HK-2 (cell line): ENCODE measurements at regions not wholly inside any gene's neighbourhood (a gene's known extent, or its start where the extent isn't known, plus 50 kb on each side); places are given as distances from the start of the nearest gene placed in this dataset.

ENCODE experiments used
- DNase-seq: peaks from one replicate; pipeline ENCODE4 v3.0.0-alpha.2; 2018; ENCODE audit not compliant: unreplicated experiment

DNA sequence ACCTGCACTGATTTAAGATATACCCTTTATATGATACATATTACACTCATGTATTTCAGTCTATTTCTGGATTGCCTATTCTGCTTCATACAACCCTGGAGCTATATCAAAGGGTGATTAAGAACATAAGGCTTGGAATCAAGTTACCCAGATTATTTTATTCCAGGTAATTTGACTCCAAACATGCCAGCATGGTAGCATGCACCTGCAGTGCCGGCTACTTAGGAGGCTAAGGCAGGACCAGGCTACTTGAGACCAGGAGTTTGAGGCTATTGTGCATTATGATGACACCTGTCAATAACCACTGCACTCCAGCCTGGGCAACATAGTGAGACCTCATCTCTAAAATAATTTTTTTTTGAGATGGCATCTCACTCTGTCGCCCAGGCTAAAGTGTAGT is 50.4 kb upstream of the NEO1 start:
- no peak for DNase-seq

DNA sequence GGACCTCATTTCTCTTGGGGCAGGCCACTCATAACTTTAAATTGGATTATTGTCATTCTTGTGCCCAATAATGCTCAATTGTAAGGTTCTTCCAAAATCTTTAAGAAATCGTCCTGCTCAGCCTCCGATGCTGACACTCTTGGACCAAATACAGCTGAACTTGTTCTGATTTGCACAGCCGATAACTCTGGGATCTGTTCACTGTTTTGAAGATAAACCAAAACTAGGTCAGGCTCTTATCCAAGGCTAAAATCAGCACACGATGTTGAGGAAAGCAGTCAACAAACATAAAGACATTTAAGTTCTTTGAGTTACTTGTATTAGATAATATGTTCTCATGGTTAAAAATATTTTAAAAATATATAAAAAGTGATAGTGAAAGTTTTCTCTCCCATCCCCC is 52.0 kb upstream of the NEO1 start:
- no peak for DNase-seq

GRCh38 chr15:72999586-72999985 is 52.7 kb upstream of the NEO1 start:
- DNase-seq, result no peak

DNA sequence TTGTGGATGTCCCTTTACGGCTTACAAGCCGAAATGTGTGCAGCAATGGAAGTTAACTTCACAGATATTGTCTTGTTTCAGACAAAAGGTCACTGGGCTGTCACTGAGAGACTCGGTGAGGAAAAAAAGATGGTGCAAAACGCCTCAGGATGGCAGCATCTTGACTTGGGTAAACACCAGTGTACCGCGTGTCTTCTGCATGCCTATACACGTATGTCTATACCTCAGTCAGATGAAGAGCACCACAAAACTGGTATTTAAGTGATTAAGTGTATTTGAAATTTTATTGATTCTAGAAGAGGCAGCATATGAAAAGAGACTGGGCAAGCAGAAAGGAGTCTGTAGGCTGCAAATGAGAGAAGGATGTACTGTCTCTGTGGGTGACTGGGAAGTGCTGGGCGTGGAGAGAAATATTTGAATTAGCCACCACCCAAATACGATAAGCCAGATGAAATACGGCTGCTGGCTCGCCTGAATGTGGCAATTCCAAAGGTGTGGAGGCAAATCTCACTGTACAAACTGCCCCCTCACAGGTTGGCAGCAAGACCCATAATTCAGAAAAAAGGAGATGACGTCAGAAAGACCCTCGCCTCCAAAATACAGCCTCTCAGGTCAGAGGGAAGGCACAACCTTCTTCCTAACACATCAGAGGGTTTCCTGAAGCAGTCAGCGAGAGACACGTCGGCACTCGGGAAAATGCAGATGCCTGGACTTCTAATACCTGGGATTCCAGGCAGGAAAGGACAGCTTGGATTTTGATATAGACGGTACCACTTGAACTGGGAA is 53.4 kb upstream of the NEO1 start:
- DNase-seq, result no peak

DNA sequence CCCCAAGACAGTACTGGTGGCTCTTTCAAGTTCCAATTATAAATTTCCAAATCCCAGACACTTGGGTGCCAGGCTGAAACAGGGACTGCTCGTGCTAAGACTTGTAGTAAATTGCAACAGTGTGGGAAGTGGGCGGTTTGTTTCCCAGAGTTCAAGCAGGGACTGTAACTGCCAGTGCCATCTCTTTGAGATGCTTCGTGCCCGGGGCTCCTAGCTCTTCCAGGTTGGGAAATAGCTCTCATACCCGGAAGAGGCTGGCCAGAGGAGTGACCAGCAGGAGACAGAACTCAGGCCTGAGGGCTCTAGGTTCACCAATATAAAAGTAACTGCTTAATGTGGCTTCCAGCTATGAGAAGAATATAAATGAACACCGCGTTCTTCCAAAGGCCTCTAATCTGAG is 54.0 kb upstream of the NEO1 start:
- DNase-seq, result no peak

DNA sequence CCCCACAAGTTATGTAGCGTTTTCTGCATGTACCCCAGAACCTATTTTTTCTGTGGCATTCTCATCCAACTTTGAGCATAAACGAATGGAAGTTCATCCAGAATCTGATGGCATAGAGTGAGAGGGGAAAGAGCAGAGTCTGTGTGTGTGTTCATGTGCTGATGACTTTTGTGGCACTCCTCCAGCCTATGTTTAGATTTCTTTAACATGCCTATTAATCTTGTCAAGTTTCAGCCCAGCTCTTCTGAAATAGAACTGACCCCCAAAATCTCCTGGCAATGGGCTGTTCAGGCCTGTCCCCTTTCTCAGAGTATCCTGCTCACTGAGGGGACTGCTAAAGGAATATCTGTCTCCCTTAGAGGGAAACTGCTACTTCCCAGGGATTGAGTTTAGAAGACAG is 56.4 kb upstream of the NEO1 start:
- DNase-seq, result no peak

DNA sequence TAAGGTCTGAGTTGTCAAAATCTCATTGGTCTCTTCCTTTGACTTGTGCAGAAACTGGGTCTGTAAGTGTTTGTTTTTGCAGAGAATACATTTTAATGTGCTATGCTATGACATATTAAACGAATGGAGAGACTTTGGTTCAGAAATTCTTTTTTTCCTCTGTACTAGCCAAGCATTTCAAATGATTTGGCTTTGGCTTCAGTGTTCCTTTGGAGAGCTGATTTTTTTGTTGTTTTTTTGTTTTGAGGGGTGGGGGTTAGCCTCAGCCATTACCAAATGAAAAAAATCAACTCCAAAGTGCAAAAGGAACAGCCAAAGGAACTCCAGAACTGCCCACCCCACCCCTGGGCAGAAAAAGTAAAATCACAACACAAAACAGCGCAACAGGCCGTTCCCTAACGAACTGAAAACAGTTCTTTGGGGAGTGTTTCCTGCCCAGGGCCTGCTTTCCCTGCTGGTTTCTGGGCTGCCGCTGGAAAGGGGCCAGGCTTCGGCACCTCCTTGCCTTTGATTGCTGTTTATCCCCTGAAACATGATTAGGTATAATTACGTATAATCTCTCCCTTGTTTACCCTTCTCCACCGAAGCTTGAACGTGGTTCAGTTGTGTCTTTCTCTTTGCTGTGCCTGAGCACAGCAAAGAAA is 57.6 kb upstream of the NEO1 start:
- DNase-seq, result no peak

DNA sequence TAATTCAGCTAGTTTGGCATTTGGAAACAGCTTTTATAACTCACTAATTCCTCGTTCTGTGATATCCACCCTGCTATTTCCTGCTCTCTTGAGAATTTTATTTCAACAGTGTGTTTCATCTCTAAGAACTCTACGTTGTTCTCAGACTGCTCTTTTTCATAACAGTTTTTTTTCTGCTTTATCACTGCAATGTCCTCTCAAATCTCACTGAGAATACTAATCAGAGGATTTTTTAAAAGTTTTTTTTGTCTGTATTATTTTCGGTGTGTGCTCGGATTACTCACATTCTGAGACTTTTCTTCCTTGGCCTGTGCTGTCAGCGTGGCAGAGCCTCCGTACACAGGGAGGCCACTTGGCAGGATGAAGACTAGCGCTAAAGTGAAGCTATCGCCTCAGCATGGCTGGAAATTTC is 59.4 kb upstream of the NEO1 start:
- no peak for DNase-seq

DNA sequence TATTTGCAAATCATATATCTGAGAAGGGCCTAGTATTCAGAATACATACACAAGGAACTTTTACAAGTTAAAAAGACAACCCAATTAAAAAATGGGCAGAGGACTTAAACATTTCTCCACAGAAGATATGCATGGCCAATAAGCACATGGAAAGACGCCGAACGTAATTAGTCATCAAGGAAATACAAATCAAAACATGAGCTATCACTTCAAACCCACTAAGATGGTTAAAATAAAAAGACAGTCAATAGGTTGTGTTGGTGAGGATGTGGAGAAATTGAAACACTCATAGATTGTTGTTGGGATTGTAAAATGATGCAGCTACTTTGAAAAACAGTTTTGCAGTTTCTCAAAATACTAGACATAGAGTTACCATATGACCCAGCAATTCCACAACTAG is 61.2 kb upstream of the NEO1 start:
- DNase-seq, result no peak

DNA sequence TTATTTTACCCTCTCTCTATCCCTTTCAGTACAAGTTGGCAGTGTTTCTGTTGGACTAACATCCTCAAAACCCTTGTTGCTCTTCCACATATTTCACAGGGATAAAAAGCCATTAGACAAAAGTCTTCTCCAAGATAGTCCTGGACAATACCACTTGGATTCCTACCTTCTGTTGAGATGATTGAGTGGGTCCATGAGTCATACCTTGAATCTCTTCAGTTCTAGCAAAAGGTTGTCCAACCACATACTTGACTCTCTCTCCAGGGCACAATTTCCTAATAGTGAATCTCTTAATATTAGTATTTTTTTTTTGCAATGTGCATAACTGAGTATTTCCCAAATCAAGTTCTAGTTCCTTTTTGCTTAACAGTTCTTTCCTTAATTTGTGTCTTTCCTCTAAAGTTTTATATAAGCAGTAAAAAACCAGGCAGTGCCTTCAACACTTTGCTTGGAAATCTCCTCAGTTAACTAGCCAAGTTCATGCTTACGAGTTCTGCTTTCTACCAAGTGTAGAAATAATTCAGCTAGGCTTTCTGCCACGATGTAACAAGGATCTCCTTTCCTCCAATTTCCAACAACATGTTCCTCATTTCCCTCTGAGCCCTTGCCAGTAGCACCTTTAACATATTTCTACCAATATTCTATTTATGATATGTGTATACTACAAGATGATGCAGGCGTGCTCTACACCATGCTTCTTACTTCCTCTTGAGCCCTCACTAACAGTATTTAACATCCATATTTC is 68.3 kb upstream of the NEO1 start:
- no peak for DNase-seq

GRCh38 chr15:72982714-72983113 is 69.5 kb upstream of the NEO1 start:
- no peak for DNase-seq

DNA sequence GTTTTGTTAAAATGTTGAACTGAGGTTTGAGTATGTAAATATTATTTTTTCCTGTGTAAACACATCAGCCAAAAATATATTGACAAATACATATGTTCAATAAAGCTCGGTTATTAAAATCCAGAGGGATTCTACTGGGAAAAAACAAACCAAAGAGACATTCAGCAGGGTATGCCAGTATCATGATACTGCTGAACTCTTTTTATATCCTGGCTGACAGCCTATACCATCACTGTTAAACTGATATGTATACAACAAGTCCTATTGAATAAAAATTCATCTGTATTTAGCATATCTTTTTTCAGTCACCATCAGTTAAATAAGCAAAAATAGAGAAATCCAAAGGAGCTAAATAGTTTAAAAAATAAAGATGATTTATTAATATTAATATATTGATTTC is 71.6 kb upstream of the NEO1 start:
- no peak for DNase-seq

- DNase-seq, result no peak
Observed at GRCh38 chr15:72979791-72980190, 72.5 kb upstream of the NEO1 start.

DNA sequence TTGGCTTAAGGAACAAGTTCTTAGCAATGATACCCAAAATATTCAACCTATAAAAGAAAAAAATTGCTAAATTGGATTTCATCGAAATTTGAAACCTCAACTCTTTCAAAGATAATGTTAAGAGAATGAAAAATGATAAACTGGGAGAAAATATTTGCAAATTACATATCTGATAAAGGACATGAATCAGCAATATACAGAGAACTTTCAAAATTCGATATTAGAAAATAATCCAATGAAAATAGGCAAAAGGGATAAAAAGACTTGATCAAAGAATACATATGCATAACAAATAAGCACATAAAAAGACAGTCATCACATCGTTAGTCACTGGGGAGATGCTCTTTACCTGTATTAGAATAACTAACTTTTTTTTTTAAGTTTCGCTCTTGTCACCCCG is 73.0 kb upstream of the NEO1 start:
- DNase-seq, result no peak

DNA sequence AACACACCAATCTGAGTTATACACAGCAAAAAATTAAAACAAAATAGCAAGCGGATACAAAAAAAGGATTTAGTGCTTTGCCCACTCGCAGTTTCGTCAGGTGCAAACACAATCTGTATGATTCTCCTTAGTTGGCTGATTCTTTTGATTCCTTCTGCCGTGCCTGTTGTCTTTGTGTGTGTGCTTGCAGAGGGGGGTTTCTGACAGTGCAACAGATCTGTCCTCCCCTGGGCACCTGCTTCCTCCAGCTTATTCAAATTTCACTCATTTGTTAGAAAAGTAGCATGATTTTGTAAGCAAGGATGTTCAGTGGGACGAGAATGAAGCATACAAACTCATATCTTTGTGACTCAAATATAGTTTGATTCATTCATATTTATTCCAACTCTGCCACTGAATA is 74.0 kb upstream of the NEO1 start:
- DNase-seq, result no peak

- no peak for DNase-seq
Observed at GRCh38 chr15:72972362-72972761, 79.9 kb upstream of the NEO1 start.

DNA sequence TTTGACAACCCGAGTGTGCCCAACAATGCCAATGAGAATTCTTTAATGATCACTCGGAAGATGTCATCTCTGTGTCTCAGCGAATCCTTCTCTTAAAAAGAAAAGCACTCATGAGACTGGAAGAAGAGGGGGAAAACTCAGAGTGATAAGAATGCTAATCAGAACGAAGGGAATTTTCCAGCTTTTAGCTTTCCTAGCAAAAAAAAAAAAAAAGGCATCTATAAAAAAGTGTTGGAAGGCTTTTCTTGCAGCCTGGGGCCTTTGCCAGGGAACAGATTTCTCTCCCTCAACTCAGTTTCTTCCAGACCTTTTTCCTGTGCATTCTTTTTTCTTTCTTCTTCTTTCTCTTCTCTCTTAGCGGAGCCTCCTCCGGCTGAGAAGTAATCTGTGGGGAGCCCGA is 80.5 kb upstream of the NEO1 start:
- no peak for DNase-seq

DNA sequence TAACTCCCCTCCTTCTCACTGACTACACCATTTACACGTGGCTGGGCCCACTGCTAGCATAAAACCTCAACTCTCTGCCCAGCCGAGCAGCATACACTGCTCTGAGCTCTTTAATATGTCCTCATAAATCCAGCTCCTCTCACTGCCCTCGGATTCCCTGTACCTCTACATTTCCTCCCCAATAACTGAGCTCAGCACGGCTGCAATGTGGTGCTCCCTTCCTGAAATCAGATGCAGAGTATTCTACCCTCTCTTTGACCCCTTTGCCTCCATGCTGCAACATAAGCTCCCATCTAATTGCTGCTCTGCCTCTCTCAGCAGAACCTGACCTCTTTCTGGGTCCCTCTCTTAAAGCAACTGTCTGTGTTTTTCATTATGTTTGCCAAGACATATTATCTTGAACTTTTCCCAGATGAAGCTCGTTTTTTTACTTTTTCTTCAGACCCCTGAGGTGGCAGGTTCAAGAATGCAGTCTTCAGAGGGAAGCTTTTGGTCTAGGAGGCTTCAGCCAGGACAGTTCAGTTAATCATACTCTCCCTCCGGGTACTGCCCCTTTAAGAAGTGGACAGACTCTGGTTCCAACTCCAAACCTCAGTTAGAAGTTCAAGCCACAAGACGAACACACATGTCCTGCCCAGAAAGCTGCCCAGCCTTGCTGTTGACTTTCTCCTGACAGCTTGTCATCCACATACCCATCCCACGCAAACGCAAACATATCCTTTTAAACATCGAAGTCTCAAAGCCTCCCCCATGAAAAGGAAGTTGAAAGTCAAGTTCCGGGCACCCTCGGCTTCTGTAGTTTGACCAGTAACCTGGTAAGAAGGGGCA is 81.1 kb upstream of the NEO1 start:
- no peak for DNase-seq

DNA sequence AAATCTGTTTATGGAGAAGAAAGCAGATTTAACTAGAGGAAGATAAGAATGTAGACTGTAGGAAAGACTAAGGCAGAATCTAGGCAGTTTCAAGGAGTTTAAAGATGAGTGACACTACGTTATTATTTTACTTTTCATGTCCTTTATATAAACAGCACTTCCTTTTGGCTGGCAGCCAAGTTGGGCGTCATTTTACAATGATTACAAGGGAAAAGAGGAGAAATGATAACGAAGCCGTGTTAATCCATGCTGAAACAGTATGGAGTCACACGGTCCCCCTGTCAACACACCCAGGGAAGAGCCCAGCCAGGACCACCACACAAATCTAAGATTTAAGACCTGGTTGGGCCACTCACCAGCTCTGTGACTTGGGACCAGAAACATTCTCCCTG is 83.7 kb upstream of the NEO1 start:
- DNase-seq, result no peak

- DNase-seq, result no peak
Observed at GRCh38 chr15:72967811-72968530, 84.3 kb upstream of the NEO1 start.

GRCh38 chr15:72967397-72967796 is 84.9 kb upstream of the NEO1 start:
- DNase-seq, result no peak

DNA sequence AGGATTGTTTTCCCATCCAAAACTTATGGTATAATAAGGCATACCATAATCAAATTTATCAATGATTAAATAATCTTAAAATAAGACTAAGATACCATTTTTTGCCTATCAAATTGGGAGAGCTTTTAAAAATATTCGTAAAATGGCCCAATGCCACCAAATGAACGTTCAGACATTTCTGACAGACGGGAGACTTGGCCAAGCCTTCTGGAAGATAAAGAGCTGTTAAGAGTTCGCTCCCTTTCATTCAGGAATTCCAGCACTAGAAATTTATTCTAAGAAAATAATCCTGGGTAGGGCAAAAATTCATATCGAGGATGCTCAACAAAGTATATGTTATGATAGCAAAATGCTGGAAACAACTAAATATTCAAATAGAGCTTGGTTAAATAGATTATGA is 85.6 kb upstream of the NEO1 start:
- no peak for DNase-seq
